Omental fat pad (tissue), 3 donors: ENCODE measurements at regions not wholly inside any gene's neighbourhood (a gene's known extent, or its start where the extent isn't known, plus 50 kb on each side); places are given as distances from the start of the nearest gene placed in this dataset.

ENCODE experiments used
- ATAC-seq: fragments of 150-250 bp; one replicate; pipeline ENCODE4 v1.9.1; 2016; ENCODE audit warnings: mild to moderate bottlenecking, moderate library complexity; ENCODE audit not compliant: low FRiP score
- DNase-seq: peaks from one replicate; pipeline ENCODE4 v3.0.0-alpha.2; 2019; ENCODE audit warnings: low spot score
- TF ChIP-seq, protein P1 (sequence below), 3 donors: fragments of 450-650 bp; IDR thresholded peaks; one replicate each; pipeline ENCODE4 v1.5.1; 2016 to 2017; ENCODE audit warnings: antibody characterized with exemption in 3 of 3, mild to moderate bottlenecking in 3 of 3, moderate library complexity in 2 of 3

DNA sequence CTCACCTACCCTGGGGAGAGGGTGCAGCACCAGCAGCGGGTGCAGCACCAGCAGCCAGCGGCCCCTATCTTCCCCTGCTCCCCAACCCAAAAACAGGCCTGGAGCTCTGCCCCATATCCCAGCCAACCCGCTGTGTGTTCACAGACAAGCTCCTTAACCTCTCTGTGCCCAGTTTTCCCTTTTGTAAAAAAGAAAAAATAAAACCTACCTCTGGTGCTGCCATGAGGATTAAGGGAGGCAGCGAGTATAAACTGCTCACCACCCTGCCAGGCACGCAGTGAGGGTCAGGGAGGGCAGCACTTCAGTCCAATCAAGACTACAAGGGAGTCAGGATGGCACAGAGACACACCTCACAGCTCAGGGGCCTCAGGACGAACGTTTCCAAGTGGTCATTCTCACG is 163.3 kb downstream of the NUP210 start:
- no peak for ATAC-seq
- no peak for DNase-seq
- TF ChIP-seq, protein P1, sequence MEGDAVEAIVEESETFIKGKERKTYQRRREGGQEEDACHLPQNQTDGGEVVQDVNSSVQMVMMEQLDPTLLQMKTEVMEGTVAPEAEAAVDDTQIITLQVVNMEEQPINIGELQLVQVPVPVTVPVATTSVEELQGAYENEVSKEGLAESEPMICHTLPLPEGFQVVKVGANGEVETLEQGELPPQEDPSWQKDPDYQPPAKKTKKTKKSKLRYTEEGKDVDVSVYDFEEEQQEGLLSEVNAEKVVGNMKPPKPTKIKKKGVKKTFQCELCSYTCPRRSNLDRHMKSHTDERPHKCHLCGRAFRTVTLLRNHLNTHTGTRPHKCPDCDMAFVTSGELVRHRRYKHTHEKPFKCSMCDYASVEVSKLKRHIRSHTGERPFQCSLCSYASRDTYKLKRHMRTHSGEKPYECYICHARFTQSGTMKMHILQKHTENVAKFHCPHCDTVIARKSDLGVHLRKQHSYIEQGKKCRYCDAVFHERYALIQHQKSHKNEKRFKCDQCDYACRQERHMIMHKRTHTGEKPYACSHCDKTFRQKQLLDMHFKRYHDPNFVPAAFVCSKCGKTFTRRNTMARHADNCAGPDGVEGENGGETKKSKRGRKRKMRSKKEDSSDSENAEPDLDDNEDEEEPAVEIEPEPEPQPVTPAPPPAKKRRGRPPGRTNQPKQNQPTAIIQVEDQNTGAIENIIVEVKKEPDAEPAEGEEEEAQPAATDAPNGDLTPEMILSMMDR (IDR thresholded peaks at IDR 0.05), result no peak

GRCh38 chr3:13254028-13254951 is 165.8 kb downstream of the NUP210 start:
- ATAC-seq (no peak), DNase-seq (no peak)

DNA sequence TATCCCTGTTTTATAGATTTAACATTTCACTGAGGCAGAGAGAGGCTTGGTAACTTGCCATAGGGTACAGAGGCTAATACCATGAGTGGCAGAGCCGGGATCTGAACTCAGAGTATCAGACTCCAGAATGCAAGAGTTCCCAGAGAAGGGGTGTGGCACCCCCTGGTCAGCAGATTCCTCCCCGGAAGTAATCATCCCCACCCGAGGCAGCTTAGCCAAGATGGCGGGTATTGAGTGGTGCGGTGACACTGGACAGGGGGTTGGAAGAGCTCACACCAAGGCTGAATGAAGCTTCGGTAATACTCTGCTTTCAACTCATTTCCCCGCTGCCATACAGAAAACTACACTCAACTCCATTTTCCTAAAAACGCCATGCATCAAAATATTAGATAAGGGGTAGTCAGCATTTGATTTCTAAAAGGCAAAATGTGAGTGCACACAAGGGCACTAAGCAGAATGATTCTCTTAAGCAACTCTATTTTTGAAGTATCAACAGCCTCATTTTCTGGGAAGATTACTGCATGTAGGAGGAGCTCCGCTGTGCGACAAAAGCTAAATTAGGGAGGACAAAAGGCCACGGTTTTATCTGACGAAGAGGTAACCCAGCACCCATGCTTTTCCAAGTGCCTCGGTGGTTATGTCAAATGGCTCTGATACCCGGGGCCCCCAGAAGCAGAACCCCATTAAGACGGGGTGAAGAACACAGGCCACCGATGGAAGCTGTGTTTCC is 166.7 kb downstream of the NUP210 start:
- ATAC-seq (no peak), DNase-seq (no peak)
- TF ChIP-seq, protein P1 (IDR thresholded peaks at IDR 0.05), result no peak

More at GRCh38 chr3:13254028-13254951, 165.8 kb downstream of the NUP210 start:
- TF ChIP-seq, protein P1 (IDR thresholded peaks at IDR 0.05), result no peak

GRCh38 chr3:13252207-13252606 is 167.9 kb downstream of the NUP210 start:
- DNase-seq, result no peak
- TF ChIP-seq, protein P1 (IDR thresholded peaks at IDR 0.05), result no peak
- no peak for ATAC-seq

- ATAC-seq (no peak), DNase-seq (no peak)
- TF ChIP-seq, protein P1 (IDR thresholded peaks at IDR 0.05), result no peak
Observed at GRCh38 chr3:13251166-13251903, 168.8 kb downstream of the NUP210 start.

GRCh38 chr3:13249664-13250390 is 170.3 kb downstream of the NUP210 start:
- DNase-seq, result no peak
- TF ChIP-seq, protein P1 (IDR thresholded peaks at IDR 0.05), result no peak
- no peak for ATAC-seq
